Lower leg skin (tissue), 3 donors: ENCODE measurements at regions not wholly inside any gene's neighbourhood (a gene's known extent, or its start where the extent isn't known, plus 50 kb on each side); places are given as distances from the start of the nearest gene placed in this dataset.

Experiments used
- CTCF ChIP-seq, 3 donors: fragments of 450-650 bp; IDR thresholded peaks; one replicate each; pipeline ENCODE4 v1.5.1; 2016; ENCODE audit warnings: antibody characterized with exemption in 3 of 3, mild to moderate bottlenecking in 3 of 3, moderate library complexity in 2 of 3
- POLR2A ChIP-seq, 2 donors: fragments of 450-650 bp; IDR thresholded peaks; one replicate each; pipeline ENCODE4 v1.6.1; 2016 to 2017; ENCODE audit warnings: antibody characterized with exemption in 2 of 2, mild to moderate bottlenecking in 1 of 2, moderate library complexity in 1 of 2

GRCh38 chr4:114229706-114230105, 250.3 kb upstream of the ARSJ start:
- TF ChIP-seq POLR2A (IDR thresholded peaks at IDR 0.05) (no peak), CTCF (IDR thresholded peaks at IDR 0.05) (no peak)
